ENCODE measurements at regions not wholly inside any gene's neighbourhood (a gene's known extent, or its start where the extent isn't known, plus 50 kb on each side); places are given as distances from the start of the nearest gene placed in this dataset.

GRCh38 chr4:43990963-43991362, 457.6 kb downstream of the KCTD8 start:
- no peak for TF ChIP-seq POLR2A (IDR thresholded peaks at IDR 0.05)
- TF ChIP-seq CTCF (IDR thresholded peaks at IDR 0.05), result no peak

GRCh38 chr4:43992552-43992951, 456.1 kb downstream of the KCTD8 start:
- H3K27me3 ChIP-seq, result no peaks in the 10 kb centered on the region
- no peaks in the 10 kb centered on the region for H3K9me3 ChIP-seq
- no peak for TF ChIP-seq POLR2A (IDR thresholded peaks at IDR 0.05)
- no peak for TF ChIP-seq CTCF (IDR thresholded peaks at IDR 0.05)
- intact Hi-C loops (cut with DNase I), result no loop called here
- no peaks in the 10 kb centered on the region for H3K4me1 ChIP-seq
- H3K36me3 ChIP-seq, result no peaks in the 10 kb centered on the region
- WGBS, 2 donors, result 64 to 70% methylated on average over 3 of the region's 3 CpGs
- H3K27ac ChIP-seq, result no peak overlapping the region
- no peak overlapping the region for H3K4me3 ChIP-seq (replicated peaks in 1 of 3)
- no peak for DNase-seq

More at GRCh38 chr4:43990963-43991362, 457.6 kb downstream of the KCTD8 start:
- no peaks in the 10 kb centered on the region for H3K9me3 ChIP-seq
- H3K4me3 ChIP-seq (replicated peaks in 1 of 3), result no peak overlapping the region
- 81 to 83% methylated on average over 3 of the region's 3 CpGs for WGBS, 2 donors
- H3K27ac ChIP-seq, result no peak overlapping the region
- no peaks in the 10 kb centered on the region for H3K4me1 ChIP-seq
- no peaks in the 10 kb centered on the region for H3K27me3 ChIP-seq
- intact Hi-C loops (cut with DNase I), result no loop called here
- DNase-seq, result no peak
- H3K36me3 ChIP-seq, result no peaks in the 10 kb centered on the region

- Histone ChIP-seq H3K9me3 (no peaks in the 10 kb centered on the region), H3K4me3 (replicated peaks in 1 of 3) (no peak overlapping the region), H3K36me3 (no peaks in the 10 kb centered on the region), H3K4me1 (no peaks in the 10 kb centered on the region), H3K27ac (no peak overlapping the region), H3K27me3 (no peaks in the 10 kb centered on the region)
- intact Hi-C loops (cut with DNase I), result no loop called here
- WGBS, 2 donors, result 71 to 83% methylated on average over 2 of the region's 2 CpGs
- DNase-seq, result no peak
- TF ChIP-seq CTCF (IDR thresholded peaks at IDR 0.05) (no peak), POLR2A (IDR thresholded peaks at IDR 0.05) (no peak)
Measured at GRCh38 chr4:43993196-43993902, 455.3 kb downstream of the KCTD8 start.

- H3K27me3 ChIP-seq, result no peaks in the 10 kb centered on the region
- no peaks in the 10 kb centered on the region for H3K9me3 ChIP-seq
- WGBS, 2 donors, result 85 to 87% methylated on average over 1 of the region's 1 CpG
- no peaks in the 10 kb centered on the region for H3K36me3 ChIP-seq
- no peak overlapping the region for H3K27ac ChIP-seq
- DNase-seq, result no peak
- intact Hi-C loops (cut with DNase I), result no loop called here
- H3K4me3 ChIP-seq (replicated peaks in 1 of 3), result no peak overlapping the region
- H3K4me1 ChIP-seq, result no peaks in the 10 kb centered on the region
- no peak for TF ChIP-seq CTCF (IDR thresholded peaks at IDR 0.05)
- no peak for TF ChIP-seq POLR2A (IDR thresholded peaks at IDR 0.05)
Measured at GRCh38 chr4:43999669-44000068, 448.9 kb downstream of the KCTD8 start.

GRCh38 chr4:44002368-44002767, 446.2 kb downstream of the KCTD8 start:
- intact Hi-C loops (cut with DNase I), result no loop called here
- no peak for TF ChIP-seq POLR2A (IDR thresholded peaks at IDR 0.05)
- no peak for TF ChIP-seq CTCF (IDR thresholded peaks at IDR 0.05)
- Histone ChIP-seq H3K27me3 (no peaks in the 10 kb centered on the region), H3K4me3 (replicated peaks in 1 of 3) (no peak overlapping the region), H3K36me3 (no peaks in the 10 kb centered on the region), H3K27ac (no peak overlapping the region), H3K9me3 (no peaks in the 10 kb centered on the region), H3K4me1 (no peaks in the 10 kb centered on the region)
- 83% methylated on average over 5 of the region's 5 CpGs for WGBS, 2 donors
- DNase-seq, result no peak
